GM18502 (cell line): ENCODE measurements at regions not wholly inside any gene's neighbourhood (a gene's known extent, or its start where the extent isn't known, plus 50 kb on each side); places are given as distances from the start of the nearest gene placed in this dataset.

Experiments used
- ATAC-seq: cut with Tn5 transposase; IDR thresholded peaks from one replicate; pipeline ENCODE4 v1.9.1; 2021; ENCODE audit warnings: mild to moderate bottlenecking; ENCODE audit not compliant: unreplicated experiment, poor library complexity

DNA sequence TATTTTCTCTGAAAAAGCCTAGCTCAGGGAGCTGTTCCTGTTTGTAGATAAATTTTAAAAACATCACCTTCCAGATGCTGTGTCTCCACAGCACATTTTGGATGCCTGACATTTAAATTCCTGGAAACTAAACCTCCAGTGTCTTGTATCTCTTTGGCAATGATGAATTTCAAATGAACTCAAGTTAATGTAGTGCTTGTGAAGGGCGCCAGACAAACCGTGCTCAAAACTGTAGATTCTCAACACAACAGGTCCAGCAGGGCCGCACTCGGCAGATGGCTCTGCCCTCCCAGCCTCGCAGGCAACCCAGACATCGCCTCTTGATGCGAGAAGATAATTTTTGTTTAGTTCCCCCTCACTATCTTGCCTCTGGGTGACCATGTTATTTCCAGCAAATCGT is 432.9 kb downstream of the VRK1 start:
- ATAC-seq: no peak

- no peak for ATAC-seq
These were observed 436.3 kb downstream of the VRK1 start for GRCh38 chr14:97233319-97233985.

GRCh38 chr14:97246648-97247047 is 449.5 kb downstream of the VRK1 start:
- ATAC-seq: no peak

DNA sequence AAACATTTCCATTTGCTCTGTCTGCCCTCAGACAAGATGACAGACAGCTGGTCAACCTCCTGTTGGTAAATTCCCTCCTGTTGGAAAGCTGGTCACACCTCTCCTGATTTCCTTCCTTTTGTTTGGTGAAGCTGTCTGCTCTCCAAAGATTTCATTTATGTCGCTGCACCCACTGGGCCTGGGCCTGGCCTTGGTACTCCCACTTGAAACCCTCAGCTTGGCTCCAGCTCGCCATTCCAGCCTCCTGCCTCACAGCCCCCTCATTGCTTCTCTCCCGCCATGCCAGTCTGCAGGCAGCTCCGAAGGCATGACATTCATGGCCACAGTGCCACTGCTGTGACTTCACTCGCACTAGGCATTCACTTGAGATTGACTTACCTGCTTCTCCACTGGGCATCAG is 451.8 kb downstream of the VRK1 start:
- no peak for ATAC-seq

DNA sequence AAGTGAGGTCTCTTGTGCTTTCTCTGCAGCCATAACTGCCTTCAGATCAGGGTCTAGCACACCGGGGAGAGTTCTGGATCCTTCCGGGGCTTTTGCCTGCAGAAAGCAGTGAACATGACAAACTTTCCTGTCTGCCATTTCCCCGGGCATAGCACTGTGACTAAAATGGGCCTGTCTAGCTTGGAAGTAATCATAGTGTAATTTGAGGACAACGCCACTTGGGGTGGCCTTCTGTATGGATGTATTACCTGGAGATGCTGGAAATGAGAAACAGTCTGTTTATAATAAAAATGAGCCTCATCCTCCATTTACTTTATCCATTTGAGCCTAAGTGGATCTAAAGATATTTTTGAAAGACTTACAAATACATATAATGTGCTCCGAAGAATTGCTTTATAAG is 453.7 kb downstream of the VRK1 start:
- no peak for ATAC-seq

DNA sequence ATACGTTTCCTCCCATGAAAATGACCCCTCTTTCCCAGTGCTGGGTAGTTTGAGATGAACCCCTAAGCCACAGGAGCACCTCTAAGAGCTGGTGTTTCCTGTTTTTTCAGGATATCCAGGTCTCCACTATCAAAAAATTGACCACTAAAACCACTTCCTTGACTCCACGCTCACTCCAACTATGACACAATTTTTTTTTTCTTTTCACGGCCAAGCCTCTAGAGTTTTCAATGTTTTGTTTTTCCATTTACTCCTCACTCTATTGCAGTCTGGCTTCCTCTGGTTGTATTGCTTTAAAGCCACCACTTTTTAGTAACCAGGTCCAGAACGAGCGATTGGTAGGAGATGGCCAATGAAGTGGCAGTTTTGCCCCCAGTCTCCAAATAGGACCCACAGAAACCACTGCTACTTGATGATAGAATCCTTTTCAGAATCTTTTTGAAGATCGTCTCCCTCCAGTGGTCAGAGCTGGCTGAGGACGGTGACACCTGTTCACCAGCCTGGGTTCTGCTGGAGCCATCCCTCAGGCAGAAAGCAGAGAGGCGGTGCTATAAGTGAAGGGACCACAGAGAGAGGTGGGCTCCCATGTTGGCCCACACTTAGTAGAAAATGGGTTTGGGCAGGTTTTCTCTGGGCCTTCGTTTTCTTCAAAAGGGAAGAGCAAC is 454.4 kb downstream of the VRK1 start:
- peak; percentile 70 for ATAC-seq

- peak; percentile 47 for ATAC-seq
These were observed 456.6 kb downstream of the VRK1 start for GRCh38 chr14:97253756-97254155.

DNA sequence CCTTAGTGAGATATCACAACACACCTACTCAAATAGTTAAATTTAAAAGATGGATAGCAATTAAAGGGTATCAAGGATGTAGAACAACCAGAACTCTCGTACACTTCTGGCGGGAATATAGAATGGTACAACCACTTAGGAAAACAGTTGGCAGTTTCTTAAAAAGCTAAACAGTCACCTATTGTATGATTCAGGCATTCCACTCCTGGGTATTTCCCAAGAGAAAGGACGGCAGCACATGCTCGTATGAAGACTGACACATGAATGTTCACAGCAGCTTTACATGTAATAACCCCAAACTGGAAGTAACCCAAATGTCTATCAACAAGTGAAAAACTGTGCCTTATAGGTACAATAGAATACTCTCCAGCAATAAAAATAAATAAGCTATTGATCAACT is 465.2 kb downstream of the VRK1 start:
- no peak for ATAC-seq

DNA sequence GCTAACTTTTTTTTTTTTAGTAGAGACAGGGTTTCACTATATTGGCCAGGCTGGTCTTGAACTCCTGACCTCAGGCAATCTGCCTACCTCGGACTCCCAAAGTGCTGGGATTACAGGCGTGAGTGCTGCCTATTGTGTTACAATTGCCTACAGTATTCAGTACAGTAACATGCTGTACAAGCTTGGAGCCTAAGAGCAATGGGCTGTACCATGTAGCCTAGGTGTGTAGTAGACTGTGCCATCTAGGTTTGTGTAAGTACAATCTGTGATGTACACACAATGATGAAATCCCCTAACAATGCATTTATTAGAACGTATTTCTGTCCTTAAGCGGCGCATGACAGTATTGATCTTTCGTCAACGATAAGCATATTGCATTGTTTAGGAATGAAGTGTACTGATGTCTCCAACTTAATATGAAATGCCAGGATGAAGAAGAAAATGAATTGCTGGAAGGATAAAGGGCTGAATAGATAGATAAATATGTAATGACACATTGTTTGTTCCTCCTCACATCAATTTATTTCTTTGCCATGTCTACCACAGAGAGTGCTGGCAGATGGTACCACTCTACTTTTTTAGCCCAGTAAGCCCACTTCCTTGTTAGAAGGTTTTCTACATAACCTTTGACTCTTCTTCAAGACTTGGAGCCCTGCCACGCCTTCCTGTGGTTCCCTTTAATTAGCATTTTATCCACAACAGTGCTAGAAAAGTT is 467.5 kb downstream of the VRK1 start:
- no peak for ATAC-seq

GRCh38 chr14:97266653-97267052 is 469.5 kb downstream of the VRK1 start:
- ATAC-seq: no peak

DNA sequence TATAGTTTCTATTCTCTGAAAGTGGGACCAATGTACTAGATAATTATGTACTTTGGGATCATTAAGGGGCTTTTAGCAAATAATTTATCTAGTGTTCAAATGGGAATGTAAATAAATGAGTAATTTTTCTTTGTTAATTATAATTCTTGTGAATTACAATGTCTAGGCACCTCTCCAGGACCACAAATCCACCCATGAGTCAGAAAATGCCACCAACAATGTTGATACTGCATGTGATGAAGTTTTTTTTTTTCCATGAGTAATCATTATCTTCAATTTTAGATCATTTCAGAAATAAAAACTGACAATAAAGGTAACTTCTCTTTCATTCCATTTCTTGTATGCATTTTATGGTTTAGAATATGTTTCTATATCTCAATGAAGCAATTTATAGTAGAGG is 470.3 kb downstream of the VRK1 start:
- ATAC-seq: no peak

DNA sequence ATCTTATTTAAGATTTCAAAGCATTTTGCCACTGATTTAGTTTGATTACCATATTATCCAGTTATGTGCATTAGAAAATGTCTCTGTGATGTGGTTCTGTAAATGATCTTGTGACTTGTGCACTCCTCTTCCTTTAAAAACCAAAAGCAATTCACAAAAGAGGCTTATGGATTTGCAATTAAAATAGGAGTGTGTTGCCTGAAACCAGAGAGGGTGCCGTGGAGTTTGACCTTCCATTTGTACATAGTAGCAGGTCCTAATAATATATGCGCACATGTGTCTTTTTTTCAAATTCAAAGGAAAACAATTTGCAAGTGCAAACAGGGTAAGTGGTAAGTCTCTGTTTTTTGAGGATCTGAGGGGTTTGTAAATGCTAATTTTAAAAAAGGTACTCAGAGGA is 470.9 kb downstream of the VRK1 start:
- ATAC-seq: no peak

DNA sequence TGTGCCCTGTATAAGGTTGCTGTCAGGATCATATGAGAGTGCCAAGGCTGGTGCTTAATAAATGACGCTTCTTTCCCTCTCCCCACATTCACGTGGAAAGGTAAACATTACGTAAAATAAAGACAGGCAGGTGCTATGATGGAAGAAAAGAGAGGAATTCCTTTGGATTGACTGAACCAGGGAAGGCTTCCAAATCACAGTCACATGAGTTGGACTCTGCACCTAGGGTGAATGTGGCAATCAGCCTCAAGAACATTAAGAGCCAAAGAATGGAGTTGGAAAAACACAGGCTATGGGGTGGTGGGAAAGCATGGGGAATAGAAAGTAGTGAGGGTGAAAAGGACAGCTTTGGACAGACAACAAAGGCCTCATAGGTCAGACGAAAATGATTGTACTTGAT is 473.1 kb downstream of the VRK1 start:
- no peak for ATAC-seq

- no peak for ATAC-seq
These were observed 474.3 kb downstream of the VRK1 start for GRCh38 chr14:97271451-97271960.

GRCh38 chr14:97273540-97273939 is 476.4 kb downstream of the VRK1 start:
- no peak for ATAC-seq

- no peak for ATAC-seq
These were observed 477.4 kb downstream of the VRK1 start for GRCh38 chr14:97274626-97275025.

DNA sequence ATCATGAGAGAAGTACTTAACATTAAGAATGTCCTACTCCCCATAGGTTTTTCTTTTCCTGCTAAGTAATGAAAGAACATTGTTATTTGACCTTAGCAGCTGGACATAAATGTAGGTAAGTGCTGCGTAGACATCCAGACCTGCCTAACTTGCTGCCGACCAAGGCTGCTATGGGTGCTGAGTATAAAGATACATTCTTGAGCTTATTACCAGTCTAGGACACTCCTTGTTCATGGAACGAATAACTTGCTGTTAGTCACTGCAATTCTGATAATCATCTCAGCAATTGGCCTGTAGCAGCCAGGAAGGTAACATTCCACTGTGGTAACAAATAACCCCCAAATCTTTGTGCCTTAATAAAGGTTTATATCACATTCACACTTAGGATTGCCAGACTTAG is 478.1 kb downstream of the VRK1 start:
- ATAC-seq: no peak

GRCh38 chr14:97276573-97276972 is 479.4 kb downstream of the VRK1 start:
- no peak for ATAC-seq

GRCh38 chr14:97277711-97278110 is 480.5 kb downstream of the VRK1 start:
- ATAC-seq: no peak

GRCh38 chr14:97280526-97280925 is 483.3 kb downstream of the VRK1 start:
- no peak for ATAC-seq

DNA sequence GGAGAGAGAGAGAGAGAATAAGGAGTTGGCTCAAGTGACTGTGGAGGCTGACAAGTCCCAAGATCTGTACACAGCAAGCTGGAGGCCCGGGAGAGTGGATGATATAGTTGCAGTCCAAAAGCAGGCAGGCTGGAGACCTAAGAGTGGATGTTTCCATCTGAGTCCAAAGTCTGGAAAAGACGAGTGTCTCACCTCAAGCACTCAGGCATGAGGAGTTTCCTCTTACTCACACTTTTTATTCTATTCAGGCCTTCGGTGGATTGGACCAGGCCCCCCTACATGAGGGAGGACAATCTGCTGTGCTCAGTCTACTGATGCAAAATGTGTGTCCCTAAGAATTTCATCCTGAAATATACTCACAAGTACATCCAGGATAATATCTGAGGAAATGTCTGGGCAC is 484.6 kb downstream of the VRK1 start:
- no peak for ATAC-seq
